RWPE1 (cell line): ENCODE measurements at regions not wholly inside any gene's neighbourhood (a gene's known extent, or its start where the extent isn't known, plus 50 kb on each side); places are given as distances from the start of the nearest gene placed in this dataset.

Experiments
- CTCF ChIA-PET: fragments of 350-600 bp; sonication (Branson Sonifier 250); formaldehyde crosslinking; extraction: SDS; loops from one replicate; lab custom pipeline; 2021; lab: Yijun Ruan, JAX
- POLR2A ChIA-PET: fragments of 400-600 bp; formaldehyde crosslinking; extraction: SDS; loops from one replicate; lab custom pipeline; 2020; ENCODE audit warnings: antibody characterized with exemption; ENCODE audit not compliant: low non-redundant PET; lab: Yijun Ruan, JAX
- DNase-seq: peaks from one replicate; pipeline ENCODE4 v3.0.0; 2012; ENCODE audit warnings: low spot score
- H3K27ac ChIP-seq: fragments of 450-650 bp; 2 replicates; pipeline ENCODE4 v1.5.1; 2017
- TF ChIP-seq, protein P1 (sequence below): fragments of 450-650 bp; conservative IDR thresholded peaks from 2 replicates; pipeline ENCODE4 v1.5.1; 2017; ENCODE audit warnings: low read depth, mild to moderate bottlenecking

- H3K27ac ChIP-seq = no peak overlapping the region
- TF ChIP-seq, protein P1, sequence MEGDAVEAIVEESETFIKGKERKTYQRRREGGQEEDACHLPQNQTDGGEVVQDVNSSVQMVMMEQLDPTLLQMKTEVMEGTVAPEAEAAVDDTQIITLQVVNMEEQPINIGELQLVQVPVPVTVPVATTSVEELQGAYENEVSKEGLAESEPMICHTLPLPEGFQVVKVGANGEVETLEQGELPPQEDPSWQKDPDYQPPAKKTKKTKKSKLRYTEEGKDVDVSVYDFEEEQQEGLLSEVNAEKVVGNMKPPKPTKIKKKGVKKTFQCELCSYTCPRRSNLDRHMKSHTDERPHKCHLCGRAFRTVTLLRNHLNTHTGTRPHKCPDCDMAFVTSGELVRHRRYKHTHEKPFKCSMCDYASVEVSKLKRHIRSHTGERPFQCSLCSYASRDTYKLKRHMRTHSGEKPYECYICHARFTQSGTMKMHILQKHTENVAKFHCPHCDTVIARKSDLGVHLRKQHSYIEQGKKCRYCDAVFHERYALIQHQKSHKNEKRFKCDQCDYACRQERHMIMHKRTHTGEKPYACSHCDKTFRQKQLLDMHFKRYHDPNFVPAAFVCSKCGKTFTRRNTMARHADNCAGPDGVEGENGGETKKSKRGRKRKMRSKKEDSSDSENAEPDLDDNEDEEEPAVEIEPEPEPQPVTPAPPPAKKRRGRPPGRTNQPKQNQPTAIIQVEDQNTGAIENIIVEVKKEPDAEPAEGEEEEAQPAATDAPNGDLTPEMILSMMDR = no peak
- CTCF ChIA-PET = no interaction called here
- DNase-seq = no peak
- POLR2A ChIA-PET = no interaction called here
Observed at GRCh38 chr11:121683791-121684190, 231.0 kb upstream of the SORL1-AS1 start.
